ENCODE measurements at regions not wholly inside any gene's neighbourhood (a gene's known extent, or its start where the extent isn't known, plus 50 kb on each side); places are given as distances from the start of the nearest gene placed in this dataset.

DNA sequence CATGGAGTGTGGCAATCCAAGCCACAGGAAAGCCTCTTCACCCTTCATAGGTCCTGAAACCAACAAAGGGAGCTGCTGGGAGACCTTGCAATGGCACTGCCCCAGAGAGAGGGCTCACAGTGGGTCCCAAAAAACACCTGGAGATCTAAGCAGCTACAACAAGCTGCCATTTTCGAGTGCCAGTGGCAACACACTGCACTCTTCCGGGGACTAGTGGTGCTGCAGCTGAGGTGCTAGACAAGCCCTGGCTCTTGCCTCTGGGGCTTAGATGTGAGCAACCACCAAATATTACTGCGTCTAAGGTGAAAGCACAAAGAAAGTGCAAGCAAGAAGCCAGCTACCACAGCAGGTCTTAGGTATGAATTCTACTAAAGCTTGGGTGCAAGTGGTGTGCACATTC lies 192.9 kb downstream of the NOL4 start:
- Histone ChIP-seq H3K27me3 (ENCODE audit: low read depth, low read length) (no peaks in the 10 kb centered on the region), H3K9me3 (ENCODE audit: control insufficient read depth in 1 of 2, low read length in 2 of 2) (peaks cover 0 to 12% of the 10 kb centered on the region in 2 donors), H3K36me3 (ENCODE audit: control insufficient read depth in 1 of 2, insufficient read depth in 2 of 2, low read length in 2 of 2) (no peaks in the 10 kb centered on the region), H3K4me1 (ENCODE audit: control insufficient read depth in 1 of 2, insufficient read depth in 2 of 2, low read length in 2 of 2) (no peaks in the 10 kb centered on the region), H3K27ac (ENCODE audit: low read length) (no peak overlapping the region), H3K4me3 (ENCODE audit: low read depth in 1 of 2, low read length in 2 of 2) (no peak overlapping the region)

DNA sequence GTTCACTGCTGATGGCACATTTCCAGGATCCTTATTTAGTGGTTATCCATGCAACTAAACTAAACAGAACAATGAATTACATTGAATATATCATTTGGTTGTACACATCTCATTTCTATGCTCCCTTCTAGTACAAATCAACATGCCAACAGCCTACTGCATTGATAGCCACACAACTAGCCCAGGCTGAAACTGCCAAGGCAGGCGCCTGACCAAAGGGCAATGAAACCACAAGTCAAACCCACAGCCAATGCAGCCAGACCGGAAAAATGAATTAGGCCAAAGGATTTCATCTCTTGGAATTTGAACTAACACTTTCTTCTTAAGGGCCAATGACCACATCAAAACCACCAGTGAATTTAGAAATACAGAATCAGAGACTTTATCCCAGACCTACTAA lies 196.4 kb downstream of the NOL4 start:
- Histone ChIP-seq H3K4me3 (ENCODE audit: low read depth in 1 of 2, low read length in 2 of 2) (no peak overlapping the region), H3K36me3 (ENCODE audit: control insufficient read depth in 1 of 2, insufficient read depth in 2 of 2, low read length in 2 of 2) (no peaks in the 10 kb centered on the region), H3K4me1 (ENCODE audit: control insufficient read depth in 1 of 2, insufficient read depth in 2 of 2, low read length in 2 of 2) (no peaks in the 10 kb centered on the region), H3K9me3 (ENCODE audit: control insufficient read depth in 1 of 2, low read length in 2 of 2) (peaks cover 0 to 6% of the 10 kb centered on the region in 2 donors), H3K27me3 (ENCODE audit: low read depth, low read length) (no peaks in the 10 kb centered on the region), H3K27ac (ENCODE audit: low read length) (no peak overlapping the region)

DNA sequence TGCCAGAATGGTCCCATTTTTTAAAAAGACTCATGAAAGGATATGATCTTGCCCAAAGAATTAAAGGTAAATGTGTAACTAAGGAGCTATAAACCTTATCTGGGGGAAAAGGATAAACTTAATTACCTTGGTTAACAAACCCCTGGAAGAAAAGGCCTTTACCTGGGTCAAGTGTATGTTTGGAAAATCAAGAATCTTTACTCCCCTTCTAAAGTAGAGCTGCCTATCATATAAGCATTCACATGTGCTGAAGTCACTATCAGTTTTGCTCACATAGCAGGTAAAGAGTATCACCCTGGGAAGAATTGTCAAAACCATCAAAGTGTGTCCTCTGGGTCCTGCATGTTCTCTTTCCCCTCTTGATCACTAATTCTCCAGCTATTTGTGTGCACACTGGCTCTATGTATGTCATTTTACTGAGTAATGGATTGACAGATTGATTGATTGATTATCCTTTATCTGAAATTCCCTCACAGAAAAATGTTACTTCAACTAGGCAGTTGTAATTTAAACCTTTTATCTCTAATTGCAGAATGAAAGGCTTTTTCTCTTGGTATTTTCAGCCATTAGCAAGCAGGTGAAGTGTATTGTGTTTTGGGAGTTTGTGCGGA lies 199.4 kb downstream of the NOL4 start:
- Histone ChIP-seq H3K36me3 (ENCODE audit: control insufficient read depth in 1 of 2, insufficient read depth in 2 of 2, low read length in 2 of 2) (no peaks in the 10 kb centered on the region), H3K9me3 (ENCODE audit: control insufficient read depth in 1 of 2, low read length in 2 of 2) (no peaks in the 10 kb centered on the region)

DNA sequence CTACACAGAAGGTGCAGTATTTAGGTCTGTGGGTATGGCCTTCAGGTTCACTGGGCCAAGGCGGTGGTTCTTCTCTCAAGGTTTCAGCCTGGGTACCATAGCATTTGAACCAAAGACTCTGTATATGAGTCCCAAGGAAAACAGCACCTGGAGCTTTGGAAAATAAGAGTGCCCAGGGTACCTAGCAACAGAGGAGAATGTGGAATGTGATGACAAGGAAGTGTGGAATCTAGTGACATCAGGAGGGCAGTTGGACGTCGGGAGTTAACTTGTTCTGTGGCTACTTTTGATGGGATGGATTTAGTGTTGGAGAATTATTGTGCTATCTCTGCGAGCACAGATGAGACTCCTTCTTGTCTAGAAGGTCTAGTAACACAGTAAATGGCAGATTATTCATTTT lies 201.2 kb downstream of the NOL4 start:
- Histone ChIP-seq H3K9me3 (ENCODE audit: control insufficient read depth in 1 of 2, low read length in 2 of 2) (no peaks in the 10 kb centered on the region), H3K4me3 (ENCODE audit: low read depth in 1 of 2, low read length in 2 of 2) (no peak overlapping the region)

More for the DNA sequence above, 199.4 kb downstream of the NOL4 start:
- Histone ChIP-seq H3K4me1 (ENCODE audit: control insufficient read depth in 1 of 2, insufficient read depth in 2 of 2, low read length in 2 of 2) (no peaks in the 10 kb centered on the region), H3K27me3 (ENCODE audit: low read depth, low read length) (no peaks in the 10 kb centered on the region), H3K27ac (ENCODE audit: low read length) (no peak overlapping the region), H3K4me3 (ENCODE audit: low read depth in 1 of 2, low read length in 2 of 2) (no peak overlapping the region)

DNA sequence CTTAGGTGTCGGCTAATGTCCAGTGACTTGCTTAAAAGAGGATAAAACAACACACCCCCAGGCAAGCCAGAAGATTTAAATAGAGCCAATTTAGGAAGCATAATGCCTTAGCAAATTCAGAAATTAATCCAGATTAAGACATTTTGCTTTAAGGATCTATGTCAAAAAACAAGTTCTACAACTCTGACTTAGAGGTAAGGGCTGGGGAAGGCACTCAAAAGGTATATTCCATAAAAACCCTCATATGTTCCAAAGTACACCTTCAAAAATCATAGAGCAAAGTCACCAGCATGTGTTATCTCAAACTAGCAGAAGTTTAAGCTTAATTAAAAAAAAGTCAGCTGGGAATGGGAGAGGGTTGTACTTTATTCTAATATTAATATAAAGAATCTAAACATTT lies 206.4 kb downstream of the NOL4 start:
- Histone ChIP-seq H3K36me3 (ENCODE audit: control insufficient read depth in 1 of 2, insufficient read depth in 2 of 2, low read length in 2 of 2) (no peaks in the 10 kb centered on the region), H3K27me3 (ENCODE audit: low read depth, low read length) (no peaks in the 10 kb centered on the region), H3K27ac (ENCODE audit: low read length) (no peak overlapping the region), H3K4me1 (ENCODE audit: control insufficient read depth in 1 of 2, insufficient read depth in 2 of 2, low read length in 2 of 2) (no peaks in the 10 kb centered on the region), H3K9me3 (ENCODE audit: control insufficient read depth in 1 of 2, low read length in 2 of 2) (no peaks in the 10 kb centered on the region), H3K4me3 (ENCODE audit: low read depth in 1 of 2, low read length in 2 of 2) (no peak overlapping the region)

More for the DNA sequence above, 201.2 kb downstream of the NOL4 start:
- Histone ChIP-seq H3K27ac (ENCODE audit: low read length) (no peak overlapping the region), H3K36me3 (ENCODE audit: control insufficient read depth in 1 of 2, insufficient read depth in 2 of 2, low read length in 2 of 2) (no peaks in the 10 kb centered on the region), H3K27me3 (ENCODE audit: low read depth, low read length) (no peaks in the 10 kb centered on the region), H3K4me1 (ENCODE audit: control insufficient read depth in 1 of 2, insufficient read depth in 2 of 2, low read length in 2 of 2) (no peaks in the 10 kb centered on the region)

DNA sequence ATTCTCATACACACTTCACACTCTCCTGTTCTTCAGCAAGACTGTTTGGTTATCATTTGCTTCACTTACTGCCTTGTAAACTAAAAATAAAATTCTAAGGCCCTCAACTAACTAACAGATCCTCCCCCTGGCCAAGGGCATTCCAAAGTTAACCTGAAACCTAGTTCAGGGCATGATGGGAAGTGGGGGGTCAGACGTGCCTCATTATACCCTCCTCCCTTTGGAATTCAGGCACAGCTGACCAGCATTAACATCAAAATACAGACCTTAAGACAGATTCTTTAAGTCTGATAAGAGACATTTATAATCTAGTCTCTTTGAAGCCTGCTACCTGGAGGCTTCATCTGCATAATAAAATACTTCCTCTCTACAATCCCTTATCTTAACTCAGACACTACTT lies 221.0 kb downstream of the NOL4 start:
- Histone ChIP-seq H3K9me3 (ENCODE audit: control insufficient read depth in 1 of 2, low read length in 2 of 2) (peaks cover 0 to 3% of the 10 kb centered on the region in 2 donors), H3K36me3 (ENCODE audit: control insufficient read depth in 1 of 2, insufficient read depth in 2 of 2, low read length in 2 of 2) (no peaks in the 10 kb centered on the region), H3K27ac (ENCODE audit: low read length) (no peak overlapping the region), H3K27me3 (ENCODE audit: low read depth, low read length) (no peaks in the 10 kb centered on the region), H3K4me1 (ENCODE audit: control insufficient read depth in 1 of 2, insufficient read depth in 2 of 2, low read length in 2 of 2) (no peaks in the 10 kb centered on the region), H3K4me3 (ENCODE audit: low read depth in 1 of 2, low read length in 2 of 2) (no peak overlapping the region)

DNA sequence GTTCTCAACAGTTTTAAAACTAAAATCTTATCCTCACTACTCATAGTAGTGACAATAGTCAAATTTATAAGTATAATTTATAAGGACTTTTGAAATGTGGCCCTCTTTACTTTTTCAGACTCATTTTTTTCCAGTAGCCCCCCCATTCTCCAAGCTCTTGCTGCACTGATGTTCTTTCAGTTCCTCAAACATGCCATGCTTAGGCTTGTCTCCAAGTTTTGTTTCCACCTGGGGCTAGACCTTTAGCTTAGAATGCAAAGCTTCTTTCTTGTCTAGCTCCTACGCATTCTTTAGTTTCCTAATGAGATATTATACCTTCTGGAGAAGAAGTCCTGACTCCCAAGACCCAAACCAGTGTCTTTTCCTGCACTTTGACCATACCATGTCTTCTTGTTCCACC lies 222.6 kb downstream of the NOL4 start:
- Histone ChIP-seq H3K27me3 (ENCODE audit: low read depth, low read length) (no peaks in the 10 kb centered on the region), H3K27ac (ENCODE audit: low read length) (no peak overlapping the region), H3K4me1 (ENCODE audit: control insufficient read depth in 1 of 2, insufficient read depth in 2 of 2, low read length in 2 of 2) (no peaks in the 10 kb centered on the region), H3K36me3 (ENCODE audit: control insufficient read depth in 1 of 2, insufficient read depth in 2 of 2, low read length in 2 of 2) (no peaks in the 10 kb centered on the region), H3K4me3 (ENCODE audit: low read depth in 1 of 2, low read length in 2 of 2) (no peak overlapping the region), H3K9me3 (ENCODE audit: control insufficient read depth in 1 of 2, low read length in 2 of 2) (peaks cover 0 to 3% of the 10 kb centered on the region in 2 donors)

DNA sequence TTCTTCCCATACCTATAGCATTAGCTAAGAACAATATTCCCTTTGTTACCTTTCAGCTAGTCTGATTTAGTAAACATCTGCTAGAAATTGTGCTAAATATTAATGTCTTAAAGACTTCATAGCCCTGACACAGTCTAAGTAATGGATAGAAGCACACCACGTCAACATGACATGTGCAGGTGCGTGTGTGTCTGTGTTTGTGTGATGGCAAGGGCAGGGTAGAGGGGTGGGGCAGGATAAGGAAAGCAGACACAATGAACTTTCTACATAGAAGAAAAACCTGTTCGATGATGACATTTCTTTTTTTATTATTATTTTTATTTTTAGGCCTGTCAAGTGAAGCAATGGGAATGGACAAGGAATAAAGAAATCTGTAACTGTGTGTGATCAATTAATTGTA lies 223.3 kb downstream of the NOL4 start:
- Histone ChIP-seq H3K4me1 (ENCODE audit: control insufficient read depth in 1 of 2, insufficient read depth in 2 of 2, low read length in 2 of 2) (no peaks in the 10 kb centered on the region), H3K9me3 (ENCODE audit: control insufficient read depth in 1 of 2, low read length in 2 of 2) (peaks cover 0 to 2% of the 10 kb centered on the region in 2 donors), H3K27me3 (ENCODE audit: low read depth, low read length) (no peaks in the 10 kb centered on the region), H3K27ac (ENCODE audit: low read length) (no peak overlapping the region), H3K4me3 (ENCODE audit: low read depth in 1 of 2, low read length in 2 of 2) (no peak overlapping the region), H3K36me3 (ENCODE audit: control insufficient read depth in 1 of 2, insufficient read depth in 2 of 2, low read length in 2 of 2) (no peaks in the 10 kb centered on the region)

DNA sequence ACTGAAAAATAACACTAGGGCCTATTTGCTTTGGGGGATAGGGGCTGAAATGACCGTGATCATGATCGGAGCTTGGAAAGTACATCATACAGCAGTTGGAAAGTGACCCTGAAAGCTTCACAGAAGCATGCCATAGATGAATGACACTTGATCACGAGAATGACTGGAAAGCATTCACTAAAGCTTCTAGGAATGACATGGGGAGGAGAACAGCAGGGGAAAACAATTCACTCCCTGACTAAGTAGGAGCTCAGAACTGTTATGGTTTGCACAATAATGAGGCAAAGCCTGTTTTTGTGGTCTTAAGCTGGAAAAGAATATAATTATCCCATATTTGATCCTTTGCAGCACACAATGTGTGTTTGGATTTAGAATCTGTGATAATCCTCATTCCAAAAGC lies 237.5 kb downstream of the NOL4 start:
- no peak overlapping the region for H3K27ac ChIP-seq (ENCODE audit: low read length)
- no peaks in the 10 kb centered on the region for H3K36me3 ChIP-seq (ENCODE audit: control insufficient read depth in 1 of 2, insufficient read depth in 2 of 2, low read length in 2 of 2)
- H3K4me1 ChIP-seq (ENCODE audit: control insufficient read depth in 1 of 2, insufficient read depth in 2 of 2, low read length in 2 of 2) = no peaks in the 10 kb centered on the region
- H3K4me3 ChIP-seq (ENCODE audit: low read depth in 1 of 2, low read length in 2 of 2) = no peak overlapping the region
- H3K27me3 ChIP-seq (ENCODE audit: low read depth, low read length) = no peaks in the 10 kb centered on the region
- H3K9me3 ChIP-seq (ENCODE audit: control insufficient read depth in 1 of 2, low read length in 2 of 2) = no peaks in the 10 kb centered on the region

DNA sequence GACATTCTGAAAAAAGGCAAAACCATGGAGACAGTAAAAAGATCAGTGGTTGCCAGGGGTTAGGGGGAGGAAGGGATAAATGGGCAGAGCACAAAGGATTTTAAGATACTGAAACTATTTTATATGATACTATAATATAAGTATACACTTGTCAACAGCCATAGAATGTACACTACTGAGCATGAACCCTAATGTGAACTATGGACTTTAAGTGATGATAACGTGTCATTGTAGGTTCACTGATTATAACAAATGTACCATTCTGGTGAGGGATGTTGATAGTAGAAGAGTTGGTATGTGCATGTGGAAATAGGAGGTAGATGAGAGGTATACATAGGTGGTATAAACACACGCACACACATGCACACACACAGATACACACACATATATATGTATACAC lies 241.6 kb downstream of the NOL4 start:
- Histone ChIP-seq H3K27me3 (ENCODE audit: low read depth, low read length) (no peaks in the 10 kb centered on the region), H3K4me1 (ENCODE audit: control insufficient read depth in 1 of 2, insufficient read depth in 2 of 2, low read length in 2 of 2) (no peaks in the 10 kb centered on the region), H3K36me3 (ENCODE audit: control insufficient read depth in 1 of 2, insufficient read depth in 2 of 2, low read length in 2 of 2) (no peaks in the 10 kb centered on the region), H3K4me3 (ENCODE audit: low read depth in 1 of 2, low read length in 2 of 2) (no peak overlapping the region), H3K27ac (ENCODE audit: low read length) (no peak overlapping the region), H3K9me3 (ENCODE audit: control insufficient read depth in 1 of 2, low read length in 2 of 2) (no peaks in the 10 kb centered on the region)

DNA sequence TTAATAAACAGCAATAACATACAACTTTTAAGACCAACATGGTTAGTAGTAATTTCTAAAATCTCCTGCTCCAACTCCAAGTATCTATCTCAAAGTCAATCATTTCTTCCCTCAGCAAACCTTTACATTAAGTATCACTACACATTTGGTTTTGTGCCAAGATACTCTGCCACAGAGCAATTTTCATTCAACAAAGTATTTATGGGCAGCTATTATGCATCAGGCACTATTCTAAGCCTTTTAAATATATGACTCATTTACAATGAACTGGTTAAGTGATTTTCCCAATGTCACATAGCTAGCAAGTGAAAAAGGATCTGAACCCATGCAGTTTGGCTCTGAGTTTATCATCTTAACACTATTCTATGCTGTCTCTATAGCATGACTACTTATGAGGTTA lies 264.3 kb downstream of the NOL4 start:
- Histone ChIP-seq H3K4me3 (ENCODE audit: low read depth in 1 of 2, low read length in 2 of 2) (no peak overlapping the region), H3K4me1 (ENCODE audit: control insufficient read depth in 1 of 2, insufficient read depth in 2 of 2, low read length in 2 of 2) (no peaks in the 10 kb centered on the region), H3K9me3 (ENCODE audit: control insufficient read depth in 1 of 2, low read length in 2 of 2) (no peaks in the 10 kb centered on the region), H3K27me3 (ENCODE audit: low read depth, low read length) (no peaks in the 10 kb centered on the region), H3K36me3 (ENCODE audit: control insufficient read depth in 1 of 2, insufficient read depth in 2 of 2, low read length in 2 of 2) (no peaks in the 10 kb centered on the region), H3K27ac (ENCODE audit: low read length) (no peak overlapping the region)

DNA sequence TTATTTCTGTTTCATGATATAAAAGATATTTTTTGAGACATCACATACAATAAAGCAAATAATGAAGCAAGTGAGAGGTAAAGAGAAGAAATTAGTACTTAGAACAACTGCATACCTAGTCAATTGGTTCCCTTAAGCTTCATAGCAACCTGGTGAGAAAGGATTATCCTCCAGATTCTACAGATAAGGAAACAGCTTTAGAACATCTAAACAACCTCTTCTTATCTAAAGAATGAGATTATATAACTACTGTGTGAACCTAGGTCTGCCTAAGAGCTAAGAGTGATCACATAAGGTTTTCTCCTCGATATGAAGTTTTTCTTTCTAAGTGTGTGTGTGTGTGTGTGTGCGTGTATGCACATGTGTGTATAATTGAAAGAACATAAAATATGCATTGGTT lies 265.1 kb downstream of the NOL4 start:
- Histone ChIP-seq H3K4me3 (ENCODE audit: low read depth in 1 of 2, low read length in 2 of 2) (no peak overlapping the region), H3K4me1 (ENCODE audit: control insufficient read depth in 1 of 2, insufficient read depth in 2 of 2, low read length in 2 of 2) (no peaks in the 10 kb centered on the region), H3K27me3 (ENCODE audit: low read depth, low read length) (no peaks in the 10 kb centered on the region), H3K9me3 (ENCODE audit: control insufficient read depth in 1 of 2, low read length in 2 of 2) (no peaks in the 10 kb centered on the region), H3K36me3 (ENCODE audit: control insufficient read depth in 1 of 2, insufficient read depth in 2 of 2, low read length in 2 of 2) (no peaks in the 10 kb centered on the region), H3K27ac (ENCODE audit: low read length) (no peak overlapping the region)

Measured in muscle layer of duodenum (tissue), 2 donors.